PC-3 (cell line): ENCODE measurements at regions not wholly inside any gene's neighbourhood (a gene's known extent, or its start where the extent isn't known, plus 50 kb on each side); places are given as distances from the start of the nearest gene placed in this dataset.

Source experiments
- CTCF ChIP-seq: fragments of 300-600 bp; sonication (generic); conservative IDR thresholded peaks from 2 replicates; pipeline ENCODE4 v1.5.1; 2017; ENCODE audit warnings: antibody characterized with exemption, low read depth, mild to moderate bottlenecking, low read length
- EZH2 ChIP-seq: fragments of 300-600 bp; sonication (generic); IDR thresholded peaks from one replicate; pipeline ENCODE4 v1.6.1; 2017; ENCODE audit warnings: antibody characterized with exemption, mild to moderate bottlenecking, low read length; ENCODE audit not compliant: unreplicated experiment
- EZH2phosphoT487 ChIP-seq: fragments of 300-600 bp; sonication (generic); IDR thresholded peaks from 2 replicates; pipeline ENCODE4 v1.6.1; 2018; ENCODE audit warnings: mild to moderate bottlenecking, antibody characterized with exemption, low read length, borderline replicate concordance

GRCh38 chr3:176347424-176348146 lies 849.7 kb downstream of the TBL1XR1 start:
- TF ChIP-seq EZH2 (no peak), CTCF (no peak), EZH2phosphoT487 (no peak)
